ENCODE measurements at regions not wholly inside any gene's neighbourhood (a gene's known extent, or its start where the extent isn't known, plus 50 kb on each side); places are given as distances from the start of the nearest gene placed in this dataset.

- ATAC-seq = no peak
These were observed 49.8 kb upstream of the ACSF3 start for GRCh38 chr16:89043636-89044417.
